ENCODE measurements at regions not wholly inside any gene's neighbourhood (a gene's known extent, or its start where the extent isn't known, plus 50 kb on each side); places are given as distances from the start of the nearest gene placed in this dataset.

- no peak for DNase-seq
- Histone ChIP-seq H3K4me1 (peaks cover 0 to 6% (median 2%) of the 10 kb centered on the region in 4 donors), H3K9me3 (no peaks in the 10 kb centered on the region), H3K36me3 (no peaks in the 10 kb centered on the region), H3K27me3 (no peaks in the 10 kb centered on the region), H3K4me3 (no peak overlapping the region), H3K27ac (no peak overlapping the region)
- 67 to 70% methylated on average over 4 of the region's 4 CpGs for WGBS, 2 donors
- no peak for TF ChIP-seq CTCF (IDR thresholded peaks at IDR 0.05)
- intact Hi-C loops (cut with DNase I), result no loop called here
Measured at GRCh38 chr9:88892724-88893123, 98.5 kb upstream of the S1PR3 start.

GRCh38 chr9:88897081-88897480 is 94.2 kb upstream of the S1PR3 start:
- intact Hi-C loops (cut with DNase I), result no loop called here
- TF ChIP-seq POLR2AphosphoS5 (IDR thresholded peaks at IDR 0.05) (no peak), CTCF (IDR thresholded peaks at IDR 0.05) (no peak), POLR2A (IDR thresholded peaks at IDR 0.05) (no peak), EP300 (IDR thresholded peaks at IDR 0.05) (no peak)
- DNase-seq, result no peak

GRCh38 chr9:88898039-88898720 is 93.1 kb upstream of the S1PR3 start:
- Histone ChIP-seq H3K4me1 (no peaks in the 10 kb centered on the region), H3K27ac (no peak overlapping the region), H3K9me3 (no peaks in the 10 kb centered on the region), H3K27me3 (no peaks in the 10 kb centered on the region), H3K36me3 (no peaks in the 10 kb centered on the region), H3K4me3 (no peak overlapping the region)
- 40 to 57% methylated on average over 5 of the region's 5 CpGs for WGBS, 2 donors
- intact Hi-C loops (cut with DNase I), result no loop called here
- TF ChIP-seq POLR2A (IDR thresholded peaks at IDR 0.05) (no peak), CTCF (IDR thresholded peaks at IDR 0.05) (no peak), POLR2AphosphoS5 (IDR thresholded peaks at IDR 0.05) (no peak), EP300 (IDR thresholded peaks at IDR 0.05) (no peak)
- DNase-seq, result no peak

More at GRCh38 chr9:88897081-88897480, 94.2 kb upstream of the S1PR3 start:
- Histone ChIP-seq H3K4me1 (peaks cover 0 to 4% (median 2%) of the 10 kb centered on the region in 4 donors), H3K4me3 (no peak overlapping the region), H3K27me3 (no peaks in the 10 kb centered on the region), H3K27ac (no peak overlapping the region), H3K9me3 (no peaks in the 10 kb centered on the region), H3K36me3 (no peaks in the 10 kb centered on the region)

- no peak for DNase-seq
- H3K4me1 ChIP-seq, result no peaks in the 10 kb centered on the region
- H3K27ac ChIP-seq, result no peak overlapping the region
- intact Hi-C loops (cut with DNase I), result no loop called here
- no peak overlapping the region for H3K4me3 ChIP-seq
- WGBS, 2 donors, result 75 to 78% methylated on average over 2 of the region's 2 CpGs
- no peaks in the 10 kb centered on the region for H3K36me3 ChIP-seq
- H3K9me3 ChIP-seq, result no peaks in the 10 kb centered on the region
- H3K27me3 ChIP-seq, result no peaks in the 10 kb centered on the region
- TF ChIP-seq POLR2AphosphoS5 (IDR thresholded peaks at IDR 0.05), result no peak
- TF ChIP-seq CTCF (IDR thresholded peaks at IDR 0.05), result no peak
- no peak for TF ChIP-seq POLR2A (IDR thresholded peaks at IDR 0.05)
- TF ChIP-seq EP300 (IDR thresholded peaks at IDR 0.05), result no peak
Measured at GRCh38 chr9:88905506-88905905, 85.8 kb upstream of the S1PR3 start.

DNA sequence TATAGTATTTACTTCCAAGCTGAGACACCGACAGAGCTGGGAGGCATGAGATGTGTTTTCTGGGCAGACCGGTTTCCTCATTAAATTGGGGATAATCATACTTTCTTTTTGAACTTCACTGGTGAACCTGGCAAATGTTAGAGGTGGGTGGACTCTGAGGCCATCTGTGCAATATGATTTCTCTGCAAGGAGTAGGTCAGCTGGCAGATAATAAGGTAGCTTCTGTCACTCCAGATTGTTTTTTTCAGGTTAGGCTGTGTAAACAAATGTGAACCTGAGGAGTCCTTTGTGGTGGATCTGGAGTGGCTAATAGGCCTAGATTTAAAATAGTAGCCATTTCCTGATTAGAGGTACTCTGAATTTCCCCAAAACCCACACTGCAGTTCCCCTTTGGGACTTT is 75.4 kb upstream of the S1PR3 start:
- whole genome bisulfite sequencing, 2 donors, result 20 to 71% methylated on average over 2 of the region's 2 CpGs
- H3K36me3 ChIP-seq, result no peaks in the 10 kb centered on the region
- intact Hi-C loops (cut with DNase I), result no loop called here
- no peak for DNase-seq
- no peaks in the 10 kb centered on the region for H3K27me3 ChIP-seq
- H3K4me3 ChIP-seq, result no peak overlapping the region
- H3K27ac ChIP-seq, result peak overlapping the region in 1 of 4 donors; percentile 45
- peaks cover 0 to 3% (median 0%) of the 10 kb centered on the region in 4 donors for H3K9me3 ChIP-seq
- peaks cover 0 to 18% (median 14%) of the 10 kb centered on the region in 4 donors for H3K4me1 ChIP-seq
- TF ChIP-seq POLR2AphosphoS5 (IDR thresholded peaks at IDR 0.05) (no peak), POLR2A (IDR thresholded peaks at IDR 0.05) (no peak), EP300 (IDR thresholded peaks at IDR 0.05) (no peak), CTCF (IDR thresholded peaks at IDR 0.05) (no peak)
